Activated B cell treated with CpG ODN at 0.5 μM for 24 hours (primary cell): ENCODE measurements at regions not wholly inside any gene's neighbourhood (a gene's known extent, or its start where the extent isn't known, plus 50 kb on each side); places are given as distances from the start of the nearest gene placed in this dataset.

ENCODE experiments used
- ATAC-seq: fragments of 200-7000 bp; cut with Tn5 transposase; one replicate; pipeline ENCODE4 v1.10.0; 2021; ENCODE audit warnings: low read depth, mild to moderate bottlenecking, moderate library complexity
- CTCF ChIA-PET: fragments of 350-600 bp; sonication (Branson Sonifier 250); formaldehyde crosslinking; loops from one replicate; lab custom pipeline; 2021; ENCODE audit warnings: antibody characterized with exemption; lab: Charles Lee
- POLR2A ChIA-PET: fragments of 350-600 bp; sonication (Branson Sonifier 250); formaldehyde crosslinking; loops from one replicate; lab custom pipeline; 2021; ENCODE audit warnings: antibody characterized with exemption; lab: Charles Lee
- DNase-seq: peaks from one replicate; pipeline ENCODE4 v3.0.0; 2022
- H3K27ac Mint-ChIP-seq: one replicate; pipeline ENCODE4 v1.8.0; 2020; ENCODE audit warnings: mixed read lengths
- H3K27me3 Mint-ChIP-seq: one replicate; pipeline ENCODE4 v1.8.0; 2021; ENCODE audit warnings: mixed read lengths
- H3K36me3 Mint-ChIP-seq: one replicate; pipeline ENCODE4 v1.8.0; 2021; ENCODE audit warnings: low read depth, mixed read lengths
- H3K4me1 Mint-ChIP-seq: one replicate; pipeline ENCODE4 v1.8.0; 2021; ENCODE audit warnings: mixed read lengths
- H3K4me3 Mint-ChIP-seq: one replicate; pipeline ENCODE4 v1.8.0; 2020; ENCODE audit warnings: mild to moderate bottlenecking, mixed read lengths
- H3K9me3 Mint-ChIP-seq: one replicate; pipeline ENCODE4 v1.8.0; 2020; ENCODE audit warnings: mixed read lengths
- intact Hi-C: fragments of 100-400 bp; cut with micrococcal nuclease; formaldehyde crosslinking; loops from one replicate; pipeline ENCODE4 v1.15.1; 2024
- TF ChIP-seq, protein P1 (sequence below): fragments of 200-600 bp; IDR thresholded peaks from one replicate; pipeline ENCODE4 v1.8.0; 2022; ENCODE audit warnings: antibody characterized with exemption, mild to moderate bottlenecking

DNA sequence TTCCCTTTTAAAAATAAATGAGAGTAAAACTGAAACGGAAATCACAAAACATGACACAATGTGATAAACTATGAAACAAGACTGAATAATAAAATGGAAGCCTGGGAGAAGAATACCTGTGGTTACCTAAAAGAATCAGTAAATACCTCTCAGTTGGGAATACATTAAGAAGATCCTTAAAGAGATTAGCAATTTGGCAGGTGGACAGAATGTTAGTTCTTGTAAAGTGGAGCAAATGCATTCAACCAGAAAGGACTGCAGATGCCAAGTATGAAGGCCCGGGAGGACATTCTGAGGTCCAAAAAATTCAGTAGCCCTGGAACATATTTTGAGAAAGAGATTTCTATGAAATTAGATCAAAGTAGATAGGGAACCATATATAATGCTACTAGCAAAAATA, 861.3 kb upstream of the SEL1L start:
- ATAC-seq: no peak
- TF ChIP-seq, protein P1, sequence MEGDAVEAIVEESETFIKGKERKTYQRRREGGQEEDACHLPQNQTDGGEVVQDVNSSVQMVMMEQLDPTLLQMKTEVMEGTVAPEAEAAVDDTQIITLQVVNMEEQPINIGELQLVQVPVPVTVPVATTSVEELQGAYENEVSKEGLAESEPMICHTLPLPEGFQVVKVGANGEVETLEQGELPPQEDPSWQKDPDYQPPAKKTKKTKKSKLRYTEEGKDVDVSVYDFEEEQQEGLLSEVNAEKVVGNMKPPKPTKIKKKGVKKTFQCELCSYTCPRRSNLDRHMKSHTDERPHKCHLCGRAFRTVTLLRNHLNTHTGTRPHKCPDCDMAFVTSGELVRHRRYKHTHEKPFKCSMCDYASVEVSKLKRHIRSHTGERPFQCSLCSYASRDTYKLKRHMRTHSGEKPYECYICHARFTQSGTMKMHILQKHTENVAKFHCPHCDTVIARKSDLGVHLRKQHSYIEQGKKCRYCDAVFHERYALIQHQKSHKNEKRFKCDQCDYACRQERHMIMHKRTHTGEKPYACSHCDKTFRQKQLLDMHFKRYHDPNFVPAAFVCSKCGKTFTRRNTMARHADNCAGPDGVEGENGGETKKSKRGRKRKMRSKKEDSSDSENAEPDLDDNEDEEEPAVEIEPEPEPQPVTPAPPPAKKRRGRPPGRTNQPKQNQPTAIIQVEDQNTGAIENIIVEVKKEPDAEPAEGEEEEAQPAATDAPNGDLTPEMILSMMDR: no peak

DNA sequence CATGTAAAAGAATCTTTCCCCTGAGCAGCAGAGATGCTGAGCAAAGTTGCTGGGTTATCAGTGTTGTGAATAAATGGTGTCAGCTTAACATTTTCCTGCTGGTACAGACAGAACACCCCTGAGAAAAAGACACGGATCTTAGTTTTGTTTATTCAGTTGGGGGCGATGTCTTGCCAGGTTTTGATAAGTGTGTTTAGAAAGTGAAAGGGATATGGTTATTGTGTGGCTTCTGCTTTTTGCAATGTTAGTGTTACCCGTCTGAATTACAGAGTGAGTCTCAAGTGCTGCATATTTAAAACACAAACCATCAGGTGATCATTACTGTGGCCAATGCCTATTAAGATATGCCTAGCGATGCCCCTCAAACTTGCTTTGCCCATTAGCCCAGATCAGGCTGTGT, 864.6 kb upstream of the SEL1L start:
- H3K4me3 Mint-ChIP-seq: no peak overlapping the region
- ATAC-seq (no peak), DNase-seq (no peak)
- ChIA-PET CTCF (no interaction called here), POLR2A (no interaction called here)
- intact Hi-C loops: no loop called here
- no peaks in the 10 kb centered on the region for H3K4me1 Mint-ChIP-seq
- H3K27ac Mint-ChIP-seq: no peak overlapping the region
- no peaks in the 10 kb centered on the region for H3K36me3 Mint-ChIP-seq
- peaks cover 2% of the 10 kb centered on the region for H3K9me3 Mint-ChIP-seq
- no peaks in the 10 kb centered on the region for H3K27me3 Mint-ChIP-seq
- TF ChIP-seq, protein P1: no peak

More for the DNA sequence above, 861.3 kb upstream of the SEL1L start:
- Mint-ChIP-seq H3K9me3 (peaks cover 2% of the 10 kb centered on the region), H3K27me3 (no peaks in the 10 kb centered on the region), H3K4me3 (no peak overlapping the region), H3K36me3 (no peaks in the 10 kb centered on the region), H3K4me1 (no peaks in the 10 kb centered on the region), H3K27ac (no peak overlapping the region)
- intact Hi-C loops: no loop called here
- POLR2A ChIA-PET: no interaction called here
- CTCF ChIA-PET: no interaction called here
- no peak for DNase-seq

DNA sequence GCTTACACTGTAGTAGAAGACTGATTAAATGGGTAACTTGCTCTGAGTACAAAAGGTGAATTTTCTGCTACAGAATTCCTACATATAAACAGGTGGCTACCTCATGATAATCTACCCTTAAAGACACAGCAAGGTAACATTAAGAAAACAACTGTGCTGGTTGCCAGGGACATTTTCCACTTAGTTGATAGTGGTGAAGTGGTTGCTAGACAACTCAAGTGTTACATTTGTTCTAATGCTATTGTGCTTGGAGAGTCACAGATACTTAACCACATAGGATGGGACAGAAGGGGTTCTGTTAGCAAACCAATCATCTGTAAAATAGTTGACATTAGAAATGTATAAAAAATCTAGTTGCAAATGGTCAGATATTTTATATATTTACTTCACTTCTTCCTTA, 870.3 kb upstream of the SEL1L start:
- ATAC-seq (no peak), DNase-seq (no peak)
- intact Hi-C loops: no loop called here
- Mint-ChIP-seq H3K27ac (no peak overlapping the region), H3K27me3 (no peaks in the 10 kb centered on the region), H3K4me1 (no peaks in the 10 kb centered on the region), H3K9me3 (no peaks in the 10 kb centered on the region), H3K4me3 (no peak overlapping the region), H3K36me3 (no peaks in the 10 kb centered on the region)
- POLR2A ChIA-PET: no interaction called here
- CTCF ChIA-PET: no interaction called here
- TF ChIP-seq, protein P1: no peak

DNA sequence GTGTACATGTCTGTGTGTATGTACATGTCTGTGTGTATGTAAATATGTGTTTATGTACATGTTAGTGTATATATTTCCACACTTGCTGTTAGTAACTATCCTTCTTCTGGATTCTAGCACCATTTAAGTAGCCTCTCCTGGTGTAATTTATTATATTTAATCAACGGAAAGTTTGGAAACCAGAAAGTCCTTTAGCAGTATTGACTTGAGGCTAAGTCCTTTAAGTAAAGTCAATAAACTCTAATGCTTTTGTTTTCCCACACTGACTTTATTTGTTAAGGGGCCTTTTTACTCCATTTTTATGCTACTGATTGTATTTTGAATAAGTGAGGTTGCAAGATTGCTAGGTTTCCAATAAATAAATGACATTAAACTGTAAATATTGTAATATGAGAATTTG, 876.4 kb upstream of the SEL1L start:
- ATAC-seq (no peak), DNase-seq (no peak)
- Mint-ChIP-seq H3K4me1 (no peaks in the 10 kb centered on the region), H3K9me3 (peaks cover 5% of the 10 kb centered on the region), H3K27ac (no peak overlapping the region), H3K27me3 (no peaks in the 10 kb centered on the region), H3K36me3 (no peaks in the 10 kb centered on the region), H3K4me3 (no peak overlapping the region)
- TF ChIP-seq, protein P1: no peak
- POLR2A ChIA-PET: no interaction called here
- intact Hi-C loops: no loop called here
- CTCF ChIA-PET: no interaction called here

DNA sequence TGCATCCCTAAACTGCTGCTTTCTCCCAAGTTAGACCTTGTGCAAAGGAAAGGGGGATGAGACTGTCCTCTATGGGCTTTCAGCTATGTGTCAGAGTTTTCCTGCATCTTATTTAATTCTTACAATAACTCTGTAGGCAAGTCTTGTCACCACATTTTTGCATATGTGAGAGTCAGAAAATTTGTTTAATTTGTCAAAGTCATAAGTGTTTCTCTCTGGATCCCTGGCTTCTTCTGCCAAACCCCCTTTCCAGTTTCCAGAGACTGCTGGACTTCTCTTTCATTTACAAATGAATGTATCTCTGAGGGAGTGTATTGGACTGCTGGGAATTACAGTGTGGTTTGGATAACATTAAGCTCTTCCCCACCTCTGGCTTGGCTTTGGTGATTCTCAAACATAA, 877.6 kb upstream of the SEL1L start:
- ATAC-seq (no peak), DNase-seq (no peak)
- Mint-ChIP-seq H3K36me3 (no peaks in the 10 kb centered on the region), H3K27me3 (no peaks in the 10 kb centered on the region), H3K4me1 (no peaks in the 10 kb centered on the region), H3K4me3 (no peak overlapping the region), H3K27ac (no peak overlapping the region), H3K9me3 (peaks cover 7% of the 10 kb centered on the region)
- ChIA-PET POLR2A (no interaction called here), CTCF (no interaction called here)
- TF ChIP-seq, protein P1: no peak
- intact Hi-C loops: no loop called here
